SK-N-SH (cell line): ENCODE measurements at regions not wholly inside any gene's neighbourhood (a gene's known extent, or its start where the extent isn't known, plus 50 kb on each side); places are given as distances from the start of the nearest gene placed in this dataset.

Source experiments
- CTCF ChIA-PET: fragments of 300-600, 350-600 bp; formaldehyde crosslinking; extraction: SDS; loops from one replicate; lab custom pipeline; 2021; lab: Yijun Ruan, JAX
- POLR2A ChIA-PET: fragments of 350-600 bp; sonication (Branson Sonifier 250); formaldehyde crosslinking; extraction: SDS; loops from one replicate; lab custom pipeline; 2020; ENCODE audit warnings: antibody characterized with exemption, inconsistent platforms; lab: Yijun Ruan, JAX
- DNase-seq: peaks from one replicate; pipeline ENCODE4 v3.0.0; 2012
- H2AFZ ChIP-seq: fragments of 200-600 bp; sonication (generic); 2 replicates; pipeline ENCODE4 v1.8.1; 2016; ENCODE audit warnings: antibody characterized with exemption, mild to moderate bottlenecking, low read depth
- H3F3A ChIP-seq: fragments of 200-600 bp; sonication (generic); replicated peaks from 2 replicates; pipeline ENCODE3; 2016; ENCODE audit warnings: antibody characterized with exemption, mild to moderate bottlenecking; ENCODE audit not compliant: insufficient read depth
- H3K27ac ChIP-seq, 2 experiments: fragments of 200-500 bp in 1 of 2; fragments of 200-600 bp in 1 of 2; sonication (Bioruptor generic) in 1 of 2; sonication (generic), shearing (Covaris generic) in 1 of 2; 2 replicates each; pipeline versions ENCODE4 v1.5.1 to v1.6.1; 2014 to 2016; ENCODE audit warnings: low read depth in 2 of 2, inconsistent platforms in 1 of 2, low read length in 1 of 2, mild to moderate bottlenecking in 1 of 2, mixed read lengths in 1 of 2
- H3K27me3 ChIP-seq: fragments of 200-600 bp; sonication (generic), shearing (Covaris generic); 2 replicates; pipeline ENCODE4 v1.6.1; 2016; ENCODE audit warnings: mixed run types; ENCODE audit not compliant: insufficient read depth
- H3K36me3 ChIP-seq, 2 experiments: fragments of 200-500 bp in 1 of 2; fragments of 200-600 bp in 1 of 2; sonication (Bioruptor generic) in 1 of 2; sonication (generic) in 1 of 2; replicated peaks in 1 of 2; 2 replicates each; pipeline versions ENCODE3 to v1.5.1; 2014 to 2016; ENCODE audit warnings: low read length in 1 of 2, mild to moderate bottlenecking in 1 of 2; ENCODE audit not compliant: insufficient read depth in 2 of 2, control insufficient read depth in 1 of 2
- H3K4me1 ChIP-seq, 2 experiments: fragments of 200-500 bp in 1 of 2; fragments of 200-600 bp in 1 of 2; sonication (Bioruptor generic) in 1 of 2; sonication (generic), shearing (Covaris generic) in 1 of 2; 2 replicates each; pipeline versions ENCODE4 v1.5.1 to v1.6.1; 2014 to 2016; ENCODE audit warnings: low read depth in 1 of 2, low read length in 1 of 2, mixed run types in 1 of 2; ENCODE audit not compliant: insufficient read depth in 2 of 2, control insufficient read depth in 1 of 2
- H3K4me2 ChIP-seq: fragments of 200-600 bp; sonication (generic), shearing (Covaris generic); 2 replicates; pipeline ENCODE4 v1.6.1; 2017; ENCODE audit warnings: mixed run types
- H3K4me3 ChIP-seq, 2 experiments: fragments of 200-500 bp in 1 of 2; fragments of 200-600 bp in 1 of 2; sonication (Bioruptor generic) in 1 of 2; sonication (generic), shearing (Covaris generic) in 1 of 2; 2 replicates each; pipeline versions ENCODE4 v1.5.1 to v1.8.1; 2014 to 2016; ENCODE audit warnings: low read depth in 2 of 2, inconsistent platforms in 1 of 2, low read length in 1 of 2, mild to moderate bottlenecking in 1 of 2, mixed read lengths in 1 of 2, moderate library complexity in 1 of 2
- H3K79me2 ChIP-seq: fragments of 200-600 bp; sonication (generic); 2 replicates; pipeline ENCODE4 v1.8.1; 2017; ENCODE audit warnings: mild to moderate bottlenecking; ENCODE audit not compliant: insufficient read depth
- H3K9ac ChIP-seq: fragments of 200-600 bp; sonication (generic); 2 replicates; pipeline ENCODE4 v1.6.1; 2017; ENCODE audit warnings: mixed run types
- H3K9me2 ChIP-seq: fragments of 200-600 bp; sonication (generic); 2 replicates; pipeline ENCODE4 v1.6.1; 2017; ENCODE audit warnings: mixed run types
- H3K9me3 ChIP-seq: fragments of 200-600 bp; sonication (generic); 2 replicates; pipeline ENCODE4 v1.6.1; 2017; ENCODE audit warnings: mixed run types, mild to moderate bottlenecking, moderate library complexity
- H4K20me1 ChIP-seq: fragments of 200-600 bp; sonication (generic); 2 replicates; pipeline ENCODE4 v1.6.1; 2017; ENCODE audit warnings: mild to moderate bottlenecking, mixed run types; ENCODE audit not compliant: insufficient read depth
- CTCF ChIP-seq: fragments of 200-600 bp; sonication (generic); IDR thresholded peaks from 2 replicates; pipeline ENCODE4 v1.6.1; 2017; ENCODE audit warnings: antibody characterized with exemption, mild to moderate bottlenecking, moderate library complexity
- FOXJ3 ChIP-seq: sonication (generic); formaldehyde crosslinking; IDR thresholded peaks from 2 replicates; pipeline ENCODE4 v1.5.1; 2020; ENCODE audit warnings: mild to moderate bottlenecking, missing genetic modification reagents
- GABPA ChIP-seq: IDR thresholded peaks from 2 replicates; pipeline ENCODE4 v1.4.0; 2012; ENCODE audit warnings: low read depth, mild to moderate bottlenecking
- MAX ChIP-seq: IDR thresholded peaks from 2 replicates; pipeline ENCODE4 v1.4.0; 2012; ENCODE audit warnings: low read depth
- RFX5 ChIP-seq: IDR thresholded peaks from 2 replicates; pipeline ENCODE4 v1.6.1; 2012; ENCODE audit warnings: mild to moderate bottlenecking, improper control_type of control experiment, low read length
- TEAD4 ChIP-seq: IDR thresholded peaks from 2 replicates; pipeline ENCODE4 v1.4.0; 2012; ENCODE audit warnings: mild to moderate bottlenecking, borderline replicate concordance; ENCODE audit not compliant: insufficient read depth
- USF1 ChIP-seq: IDR thresholded peaks from 2 replicates; pipeline ENCODE4 v1.4.0; 2012; ENCODE audit warnings: low read depth, borderline replicate concordance
- USF2 ChIP-seq: fragments of 150-350 bp; IDR thresholded peaks from 2 replicates; pipeline ENCODE4 v1.6.1; 2017; ENCODE audit warnings: antibody characterized with exemption, low read length, low read depth, borderline replicate concordance
- WGBS: methylation state at CpG from one replicate; pipeline ENCODE4 v1.1.6; 2017; ENCODE audit warnings: low lambda C conversion rate; 5-methylcytosine and 5-hydroxymethylcytosine counted together

- Histone ChIP-seq H3K4me2 (no peak overlapping the region), H2AFZ (no peak overlapping the region), H3K36me3 (no peaks in the 10 kb centered on the region), H3K27me3 (no peaks in the 10 kb centered on the region), H3K9me2 (no peaks in the 10 kb centered on the region)
- POLR2A ChIA-PET, result no interaction called here
- TF ChIP-seq CTCF (peak; percentile 27; the same call in 1 of the 2 replicates), USF2 (no peak)
- TF ChIP-seq, all 33 proteins: peak for 1
- no peak for DNase-seq
- H4K20me1 ChIP-seq, result no peaks in the 10 kb centered on the region
- H3K4me1 ChIP-seq, result no peaks in the 10 kb centered on the region; a peak in 1 of 4 replicates
- no peaks in the 10 kb centered on the region for H3K9me3 ChIP-seq
- no peak overlapping the region for H3K9ac ChIP-seq
- no peaks in the 10 kb centered on the region for H3K79me2 ChIP-seq
- WGBS, result 97% methylated on average over 2 of the region's 2 CpGs
- H3K27ac ChIP-seq, result no peak overlapping the region
- H3F3A ChIP-seq, result no peaks in the 10 kb centered on the region
- CTCF ChIA-PET, result interaction anchor here (1.0 kb wide), 2 partner anchors 62 to 428 kb away, joined by 3 read pairs; no protein-coding TSS in a partner anchor
- H3K4me3 ChIP-seq, result no peak overlapping the region
Observed at GRCh38 chr4:101596781-101597552, 193.6 kb upstream of the BANK1 start.

GRCh38 chr4:101594588-101594987, 195.9 kb upstream of the BANK1 start:
- no peak overlapping the region for H2AFZ ChIP-seq
- no peaks in the 10 kb centered on the region for H3K9me2 ChIP-seq
- no peak overlapping the region for H3K4me2 ChIP-seq
- no peaks in the 10 kb centered on the region for H3K27me3 ChIP-seq
- CTCF ChIA-PET, result no interaction called here
- no peak overlapping the region for H3K9ac ChIP-seq
- DNase-seq, result no peak
- H4K20me1 ChIP-seq, result no peaks in the 10 kb centered on the region
- POLR2A ChIA-PET, result no interaction called here
- TF ChIP-seq GABPA (no peak), USF1 (no peak), FOXJ3 (no peak), MAX (no peak), RFX5 (no peak), TEAD4 (no peak)
- no peak overlapping the region for H3K4me3 ChIP-seq
- H3K9me3 ChIP-seq, result no peaks in the 10 kb centered on the region
- no peaks in the 10 kb centered on the region; a peak in 1 of 4 replicates for H3K4me1 ChIP-seq
- no peak overlapping the region for H3K27ac ChIP-seq
- 96% methylated on average over 11 of the region's 11 CpGs for WGBS
- no peaks in the 10 kb centered on the region for H3K36me3 ChIP-seq
- H3K79me2 ChIP-seq, result no peaks in the 10 kb centered on the region
- H3F3A ChIP-seq, result no peaks in the 10 kb centered on the region
